ENCODE measurements at regions not wholly inside any gene's neighbourhood (a gene's known extent, or its start where the extent isn't known, plus 50 kb on each side); places are given as distances from the start of the nearest gene placed in this dataset.

GRCh38 chr1:221849897-221850296, 108.0 kb upstream of the DUSP10 start:
- no peak for DNase-seq (ENCODE audit: low read depth, low spot score)
- TF ChIP-seq CTCF (IDR thresholded peaks at IDR 0.05; ENCODE audit: low read depth, low read length) = no peak
- in situ Hi-C loops (cut with HindIII; ENCODE audit: low sequenced_read_pairs) = no loop called here
- H3K4me3 ChIP-seq (ENCODE audit: low read depth, low read length) = no peak overlapping the region

GRCh38 chr1:221849110-221849509, 107.2 kb upstream of the DUSP10 start:
- DNase-seq (ENCODE audit: low read depth, low spot score) = no peak
- no peak for TF ChIP-seq CTCF (IDR thresholded peaks at IDR 0.05; ENCODE audit: low read depth, low read length)
- in situ Hi-C loops (cut with HindIII; ENCODE audit: low sequenced_read_pairs) = no loop called here

DNA sequence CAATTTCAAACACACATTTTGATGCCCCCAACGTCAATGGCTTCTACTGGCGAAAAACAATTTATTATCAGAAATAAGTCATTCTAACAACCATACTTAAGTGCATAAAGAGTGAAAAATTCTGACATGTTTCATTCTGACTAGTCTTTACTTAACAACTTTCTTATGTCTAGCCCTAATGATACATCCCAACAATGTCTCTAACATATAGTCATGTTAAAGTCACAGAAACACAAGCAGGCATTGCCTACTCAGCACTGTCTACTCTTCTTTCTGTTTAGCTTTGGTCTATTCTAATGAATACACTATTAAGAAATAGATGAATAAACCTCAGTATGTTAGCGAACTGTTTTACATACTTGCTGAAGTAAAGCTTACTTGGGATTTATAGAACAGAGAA, 105.8 kb upstream of the DUSP10 start:
- no peak for TF ChIP-seq CTCF (IDR thresholded peaks at IDR 0.05; ENCODE audit: low read depth, low read length)
- DNase-seq (ENCODE audit: low read depth, low spot score) = no peak
- no peak overlapping the region for H3K4me3 ChIP-seq (ENCODE audit: low read depth, low read length)
- in situ Hi-C loops (cut with HindIII; ENCODE audit: low sequenced_read_pairs) = no loop called here

More at GRCh38 chr1:221849110-221849509, 107.2 kb upstream of the DUSP10 start:
- H3K4me3 ChIP-seq (ENCODE audit: low read depth, low read length) = no peak overlapping the region

- DNase-seq (ENCODE audit: low read depth, low spot score) = peak; percentile 94
- no peak for TF ChIP-seq CTCF (IDR thresholded peaks at IDR 0.05; ENCODE audit: low read depth, low read length)
- in situ Hi-C loops (cut with HindIII; ENCODE audit: low sequenced_read_pairs) = no loop called here
- no peak overlapping the region for H3K4me3 ChIP-seq (ENCODE audit: low read depth, low read length)
These were observed 103.9 kb upstream of the DUSP10 start for GRCh38 chr1:221845650-221846371.

- no peak for TF ChIP-seq CTCF (IDR thresholded peaks at IDR 0.05; ENCODE audit: low read depth, low read length)
- in situ Hi-C loops (cut with HindIII; ENCODE audit: low sequenced_read_pairs) = no loop called here
- DNase-seq (ENCODE audit: low read depth, low spot score) = no peak
- H3K4me3 ChIP-seq (ENCODE audit: low read depth, low read length) = no peak overlapping the region
These were observed 100.1 kb upstream of the DUSP10 start for GRCh38 chr1:221841983-221842335.

DNA sequence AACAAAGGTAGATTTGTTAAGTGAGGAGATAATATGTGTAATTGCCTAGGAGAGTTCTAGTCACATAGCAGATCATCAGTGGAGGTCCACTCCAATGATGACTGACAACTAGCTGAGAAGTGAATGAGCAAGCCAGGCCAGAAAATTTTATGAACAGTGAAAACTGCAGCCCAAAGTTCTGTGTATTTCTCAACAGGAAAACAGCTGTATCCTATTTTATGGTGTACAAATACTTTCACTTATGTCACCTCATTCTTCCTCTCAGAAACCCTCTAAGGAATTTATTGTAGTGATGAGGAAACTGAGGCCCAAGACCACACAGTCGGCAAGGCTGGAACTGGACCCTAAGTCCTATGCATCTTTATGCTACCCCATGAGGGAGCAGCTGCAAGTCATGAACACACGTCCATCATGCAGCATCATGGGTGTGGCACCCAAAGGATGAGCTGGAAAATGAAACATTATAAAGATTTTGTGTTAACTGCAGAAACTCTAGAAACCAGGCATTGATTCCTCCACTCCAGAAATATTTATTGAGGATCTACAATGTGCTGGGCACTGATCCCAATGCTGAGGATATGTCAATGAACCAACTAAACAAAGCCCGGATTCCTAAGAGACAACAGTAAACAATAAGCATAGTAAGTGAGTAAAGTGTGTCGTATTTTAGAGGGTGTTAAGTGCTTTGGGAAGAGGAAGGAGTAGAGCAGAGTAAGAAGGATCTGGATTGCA, 99.5 kb upstream of the DUSP10 start:
- no peak for TF ChIP-seq CTCF (IDR thresholded peaks at IDR 0.05; ENCODE audit: low read depth, low read length)
- DNase-seq (ENCODE audit: low read depth, low spot score) = no peak
- in situ Hi-C loops (cut with HindIII; ENCODE audit: low sequenced_read_pairs) = no loop called here
- H3K4me3 ChIP-seq (ENCODE audit: low read depth, low read length) = no peak overlapping the region

All from astrocyte of the spinal cord (primary cell).